ENCODE measurements at regions not wholly inside any gene's neighbourhood (a gene's known extent, or its start where the extent isn't known, plus 50 kb on each side); places are given as distances from the start of the nearest gene placed in this dataset.

DNA sequence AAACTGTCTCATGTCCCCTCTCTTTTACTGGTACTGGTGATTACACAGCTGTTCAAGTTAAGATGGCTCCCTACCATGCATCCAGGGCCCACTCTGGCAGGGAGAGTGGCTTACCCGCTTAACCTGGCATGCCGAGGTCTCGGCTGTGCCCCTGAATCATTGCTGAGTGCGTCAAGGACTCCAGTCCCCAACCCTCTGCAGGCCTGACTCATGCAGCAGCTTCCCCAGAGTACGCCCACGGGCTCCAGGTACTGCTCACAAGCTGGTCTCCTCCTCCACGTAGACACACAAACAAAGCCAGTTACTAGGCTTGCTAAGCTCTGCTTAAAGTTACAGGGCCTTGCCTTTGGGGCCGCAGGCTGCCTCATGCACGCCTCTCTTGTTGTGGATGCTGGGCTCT is 447.4 kb downstream of the COG6 start:
- TF ChIP-seq, protein P1, sequence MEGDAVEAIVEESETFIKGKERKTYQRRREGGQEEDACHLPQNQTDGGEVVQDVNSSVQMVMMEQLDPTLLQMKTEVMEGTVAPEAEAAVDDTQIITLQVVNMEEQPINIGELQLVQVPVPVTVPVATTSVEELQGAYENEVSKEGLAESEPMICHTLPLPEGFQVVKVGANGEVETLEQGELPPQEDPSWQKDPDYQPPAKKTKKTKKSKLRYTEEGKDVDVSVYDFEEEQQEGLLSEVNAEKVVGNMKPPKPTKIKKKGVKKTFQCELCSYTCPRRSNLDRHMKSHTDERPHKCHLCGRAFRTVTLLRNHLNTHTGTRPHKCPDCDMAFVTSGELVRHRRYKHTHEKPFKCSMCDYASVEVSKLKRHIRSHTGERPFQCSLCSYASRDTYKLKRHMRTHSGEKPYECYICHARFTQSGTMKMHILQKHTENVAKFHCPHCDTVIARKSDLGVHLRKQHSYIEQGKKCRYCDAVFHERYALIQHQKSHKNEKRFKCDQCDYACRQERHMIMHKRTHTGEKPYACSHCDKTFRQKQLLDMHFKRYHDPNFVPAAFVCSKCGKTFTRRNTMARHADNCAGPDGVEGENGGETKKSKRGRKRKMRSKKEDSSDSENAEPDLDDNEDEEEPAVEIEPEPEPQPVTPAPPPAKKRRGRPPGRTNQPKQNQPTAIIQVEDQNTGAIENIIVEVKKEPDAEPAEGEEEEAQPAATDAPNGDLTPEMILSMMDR (IDR thresholded peaks at IDR 0.05 in 8 of 11, conservative IDR thresholded peaks at IDR 0.05 in 3 of 11), result no peak
- no peak for TF ChIP-seq POLR2A (IDR thresholded peaks at IDR 0.05)
- no peak for TF ChIP-seq POLR2AphosphoS5 (IDR thresholded peaks at IDR 0.05)
